ENCODE measurements at regions not wholly inside any gene's neighbourhood (a gene's known extent, or its start where the extent isn't known, plus 50 kb on each side); places are given as distances from the start of the nearest gene placed in this dataset.
A peak's percentile ranks its signal among the peaks of the same experiment; 100 is the strongest.
"Not testable (repeated sequence)": the region's sequence is repeated elsewhere in the genome, so short reads cannot be mapped to it uniquely, and the experiment has no call there.

GRCh38 chr2:120647487-120647886 lies 88.2 kb upstream of the GLI2 start:
- peak; percentile 72 for DNase-seq (ENCODE audit: low read depth)
- no peak for TF ChIP-seq CTCF (conservative IDR thresholded peaks at IDR 0.05; ENCODE audit: control insufficient read depth, insufficient read depth, low read depth, low read length)
- H3K4me3 ChIP-seq (ENCODE audit: control insufficient read depth, low read depth, low read length) = no peak overlapping the region

GRCh38 chr2:120649381-120649780 lies 86.3 kb upstream of the GLI2 start:
- DNase-seq (ENCODE audit: low read depth); H3K4me3 ChIP-seq (ENCODE audit: control insufficient read depth, low read depth, low read length): not testable (repeated sequence)

- no peak for TF ChIP-seq CTCF (conservative IDR thresholded peaks at IDR 0.05; ENCODE audit: control insufficient read depth, insufficient read depth, low read depth, low read length)
- H3K4me3 ChIP-seq (ENCODE audit: control insufficient read depth, low read depth, low read length) = no peak overlapping the region
- DNase-seq (ENCODE audit: low read depth) = no peak
These were observed 85.5 kb upstream of the GLI2 start for GRCh38 chr2:120650022-120650644.

- DNase-seq (ENCODE audit: low read depth) = no peak
- TF ChIP-seq CTCF (conservative IDR thresholded peaks at IDR 0.05; ENCODE audit: control insufficient read depth, insufficient read depth, low read depth, low read length) = no peak
- no peak overlapping the region for H3K4me3 ChIP-seq (ENCODE audit: control insufficient read depth, low read depth, low read length)
These were observed 83.8 kb upstream of the GLI2 start for GRCh38 chr2:120651818-120652217.

GRCh38 chr2:120653046-120653445 lies 82.6 kb upstream of the GLI2 start:
- TF ChIP-seq CTCF (conservative IDR thresholded peaks at IDR 0.05; ENCODE audit: control insufficient read depth, insufficient read depth, low read depth, low read length) = no peak
- H3K4me3 ChIP-seq (ENCODE audit: control insufficient read depth, low read depth, low read length) = no peak overlapping the region
- DNase-seq (ENCODE audit: low read depth) = no peak

GRCh38 chr2:120653871-120654270 lies 81.8 kb upstream of the GLI2 start:
- no peak for TF ChIP-seq CTCF (conservative IDR thresholded peaks at IDR 0.05; ENCODE audit: control insufficient read depth, insufficient read depth, low read depth, low read length)
- H3K4me3 ChIP-seq (ENCODE audit: control insufficient read depth, low read depth, low read length) = no peak overlapping the region
- no peak for DNase-seq (ENCODE audit: low read depth)

- no peak for DNase-seq (ENCODE audit: low read depth)
- no peak for TF ChIP-seq CTCF (conservative IDR thresholded peaks at IDR 0.05; ENCODE audit: control insufficient read depth, insufficient read depth, low read depth, low read length)
These were observed 81.1 kb upstream of the GLI2 start for GRCh38 chr2:120654381-120655134.

More at GRCh38 chr2:120654381-120655134, 81.1 kb upstream of the GLI2 start:
- H3K4me3 ChIP-seq (ENCODE audit: control insufficient read depth, low read depth, low read length) = no peak overlapping the region
